GM19463 (cell line): ENCODE measurements at regions not wholly inside any gene's neighbourhood (a gene's known extent, or its start where the extent isn't known, plus 50 kb on each side); places are given as distances from the start of the nearest gene placed in this dataset.

Experiments used
- ATAC-seq: cut with Tn5 transposase; IDR thresholded peaks from one replicate; pipeline ENCODE4 v1.9.1; 2021; ENCODE audit warnings: mild to moderate bottlenecking, moderate library complexity; ENCODE audit not compliant: unreplicated experiment

DNA sequence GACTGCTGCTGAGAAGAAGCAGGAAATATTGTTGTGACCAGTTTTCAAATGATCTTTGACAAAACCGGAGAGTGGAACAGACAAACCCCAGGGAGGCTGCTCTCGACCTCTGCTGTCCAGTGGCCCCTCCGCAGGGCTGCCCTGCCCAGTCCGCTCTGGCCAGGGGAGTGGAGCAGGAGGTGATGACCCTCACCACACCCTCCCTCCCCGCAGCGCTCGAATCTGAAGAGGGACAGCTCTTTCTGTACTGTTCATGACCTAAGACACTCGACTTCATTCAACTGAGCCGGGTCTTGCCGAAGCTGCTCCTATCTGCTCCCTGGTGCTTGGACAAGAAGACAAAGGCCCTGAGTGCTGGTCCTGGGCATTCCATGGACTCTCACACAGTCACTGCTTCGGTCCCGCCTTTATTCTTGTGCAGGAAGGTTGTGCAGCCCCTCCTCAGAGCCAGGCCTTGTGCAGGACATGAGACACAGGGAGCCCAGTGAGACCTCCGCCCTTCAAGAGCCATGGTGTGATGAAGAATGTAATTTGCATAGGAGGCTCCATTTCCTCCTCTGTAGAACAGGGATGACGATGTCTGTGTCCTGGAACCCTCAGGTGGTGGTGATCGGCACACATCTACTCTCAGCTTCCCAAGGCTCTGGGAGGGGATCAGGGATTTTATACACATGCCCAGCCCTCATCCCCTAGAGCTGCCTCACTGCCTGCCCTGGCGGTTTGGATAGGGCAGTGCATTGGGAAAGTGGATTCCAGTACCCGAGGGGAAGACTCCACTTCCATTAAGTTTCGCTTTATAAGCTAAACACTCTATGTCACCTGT, 97.1 kb upstream of the PRR20G start:
- no peak for ATAC-seq

DNA sequence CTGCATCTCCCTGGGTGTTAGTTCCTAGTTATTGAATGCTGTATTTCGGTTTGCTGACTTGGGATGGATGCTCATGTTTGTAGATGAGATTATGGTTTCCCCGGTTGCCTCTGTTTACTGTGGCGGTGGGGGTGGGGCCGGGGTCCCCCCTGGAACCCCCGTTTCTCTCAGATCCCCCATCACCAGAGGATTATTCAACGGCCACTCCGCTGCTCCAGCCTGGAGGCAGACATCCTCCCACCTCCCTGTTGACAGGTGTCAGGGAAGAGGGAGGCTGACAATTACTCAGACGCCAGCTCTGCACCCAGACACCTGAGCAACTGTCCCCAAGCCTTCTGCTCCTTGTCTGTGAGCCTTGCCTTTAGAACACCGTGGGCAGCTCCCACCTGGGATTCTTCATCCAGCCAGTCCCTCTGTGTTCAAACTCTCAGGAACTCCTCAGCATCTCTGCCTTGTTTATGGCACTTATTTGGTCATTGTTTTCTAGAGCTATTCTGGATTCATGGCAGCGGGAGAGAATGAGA, 95.9 kb upstream of the PRR20G start:
- no peak for ATAC-seq

DNA sequence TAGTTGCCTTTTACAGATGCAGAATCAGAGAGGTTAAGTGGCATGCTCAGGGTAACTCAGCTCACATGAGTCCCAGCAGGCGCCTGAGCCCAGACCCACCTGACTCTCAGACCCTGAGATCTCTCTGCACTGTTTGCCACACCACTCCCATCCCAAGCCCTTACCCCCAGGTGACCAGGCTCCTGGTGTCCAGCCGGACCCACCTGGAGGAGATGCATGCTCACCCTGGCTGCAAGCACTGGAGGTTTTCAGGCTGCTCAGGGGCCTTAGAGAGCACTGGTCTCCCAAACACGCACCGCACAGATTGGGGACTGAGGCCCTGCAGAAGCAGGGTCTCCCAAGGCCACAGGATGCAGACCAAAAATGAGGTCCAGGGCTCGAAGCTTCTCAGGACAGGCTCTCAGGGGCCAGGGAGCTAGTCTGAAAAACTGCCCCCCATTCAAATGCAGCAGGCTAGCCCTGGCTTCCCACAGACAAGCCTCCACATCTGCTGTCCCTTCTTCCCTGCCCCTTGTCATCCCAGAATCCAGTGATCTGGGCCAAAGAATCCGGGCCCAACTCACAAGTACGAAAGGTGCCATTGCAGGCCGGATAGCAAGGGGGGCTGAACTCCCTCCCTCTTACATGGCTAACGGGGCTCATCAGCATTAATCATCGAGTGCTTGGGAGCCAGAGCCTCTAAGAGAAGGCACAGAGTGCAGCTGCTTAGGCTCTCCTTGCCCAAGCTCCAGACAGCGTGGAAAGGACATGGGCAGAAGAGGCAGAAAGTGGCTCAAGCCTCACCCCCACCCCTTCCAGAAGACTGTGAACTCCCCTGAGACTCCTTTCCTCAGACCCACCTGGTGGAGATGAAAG, 90.2 kb upstream of the PRR20G start:
- ATAC-seq = no peak

DNA sequence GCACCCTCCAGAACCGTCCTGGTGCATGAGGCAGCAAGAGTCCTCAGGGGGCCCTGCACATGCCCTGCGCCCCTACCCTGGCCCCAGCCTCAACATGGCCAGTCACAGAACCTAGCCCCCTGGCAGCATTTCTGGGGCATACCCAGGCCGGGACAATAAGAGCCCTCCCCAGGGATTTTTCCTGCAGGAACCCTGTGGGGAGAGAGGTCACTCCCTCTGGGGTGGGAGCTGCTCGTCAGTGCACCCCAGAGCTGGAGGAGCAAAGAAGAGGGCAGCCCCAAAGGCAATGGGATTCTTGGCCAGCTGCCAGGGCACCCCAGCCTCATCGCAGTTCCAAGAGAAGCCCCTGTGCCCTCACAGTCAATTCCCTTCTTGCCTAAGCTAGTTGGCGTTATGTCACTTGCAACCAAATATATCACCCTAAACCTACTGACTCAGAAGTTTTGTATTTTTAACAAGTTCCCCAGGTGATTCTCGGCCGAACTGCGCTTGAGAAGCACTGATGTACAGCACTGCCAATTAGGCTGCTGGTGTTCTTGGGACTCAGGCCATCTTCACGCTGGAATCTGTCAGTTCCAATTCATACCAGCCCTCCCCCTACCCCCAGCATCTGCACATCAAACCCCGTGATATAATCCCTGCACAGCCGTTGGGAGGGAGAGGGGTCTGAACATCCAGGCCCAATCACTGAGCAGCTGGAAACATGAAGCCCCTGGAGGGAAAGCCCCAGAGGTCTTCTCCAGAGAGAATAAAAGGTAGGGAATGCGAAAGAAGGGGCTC, 87.5 kb upstream of the PRR20G start:
- no peak for ATAC-seq

DNA sequence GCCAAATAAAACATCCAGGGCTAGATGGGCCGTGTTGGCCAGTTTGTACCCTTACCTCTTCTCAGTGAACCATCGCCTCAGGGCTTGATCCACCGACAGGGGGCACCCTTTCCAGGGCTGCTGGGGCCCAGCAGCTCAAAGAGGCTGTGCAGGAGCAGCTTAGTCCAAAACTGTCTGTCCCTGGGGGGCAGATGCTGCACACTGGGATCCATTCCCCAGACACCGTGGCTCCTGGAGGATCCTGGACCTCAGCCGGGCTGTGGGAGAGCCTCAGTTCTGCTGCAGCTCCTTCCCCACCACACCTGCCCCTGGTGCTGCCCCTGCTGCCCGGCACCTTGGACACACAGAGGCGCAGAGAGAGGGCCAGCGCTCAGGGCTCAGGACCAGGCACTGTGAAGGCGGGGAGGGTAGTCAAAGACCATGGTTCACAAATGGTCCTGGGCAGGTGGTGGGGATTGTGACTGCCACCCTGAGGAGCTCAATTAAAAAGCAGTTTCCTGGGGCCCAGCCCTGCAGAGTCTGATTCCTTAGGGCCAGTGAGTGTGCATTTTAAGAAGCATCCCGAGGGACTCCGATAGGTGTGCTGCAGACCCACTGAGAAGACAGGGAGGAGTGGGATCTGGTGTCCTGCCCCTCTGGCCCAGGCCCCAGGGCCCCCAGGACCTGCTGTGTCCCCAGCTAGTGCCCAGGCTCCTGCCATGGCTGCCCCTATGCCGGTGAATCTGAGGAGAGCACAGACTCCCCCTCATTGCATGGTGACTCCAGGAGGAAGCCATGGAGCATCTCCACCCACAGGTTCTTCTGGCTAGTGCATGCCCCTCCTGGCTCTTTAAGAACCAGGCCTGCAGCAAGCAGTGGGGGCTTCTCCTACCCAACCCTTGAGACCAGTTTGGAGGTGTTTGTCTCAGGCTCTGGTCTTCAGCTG, 86.5 kb upstream of the PRR20G start:
- no peak for ATAC-seq

DNA sequence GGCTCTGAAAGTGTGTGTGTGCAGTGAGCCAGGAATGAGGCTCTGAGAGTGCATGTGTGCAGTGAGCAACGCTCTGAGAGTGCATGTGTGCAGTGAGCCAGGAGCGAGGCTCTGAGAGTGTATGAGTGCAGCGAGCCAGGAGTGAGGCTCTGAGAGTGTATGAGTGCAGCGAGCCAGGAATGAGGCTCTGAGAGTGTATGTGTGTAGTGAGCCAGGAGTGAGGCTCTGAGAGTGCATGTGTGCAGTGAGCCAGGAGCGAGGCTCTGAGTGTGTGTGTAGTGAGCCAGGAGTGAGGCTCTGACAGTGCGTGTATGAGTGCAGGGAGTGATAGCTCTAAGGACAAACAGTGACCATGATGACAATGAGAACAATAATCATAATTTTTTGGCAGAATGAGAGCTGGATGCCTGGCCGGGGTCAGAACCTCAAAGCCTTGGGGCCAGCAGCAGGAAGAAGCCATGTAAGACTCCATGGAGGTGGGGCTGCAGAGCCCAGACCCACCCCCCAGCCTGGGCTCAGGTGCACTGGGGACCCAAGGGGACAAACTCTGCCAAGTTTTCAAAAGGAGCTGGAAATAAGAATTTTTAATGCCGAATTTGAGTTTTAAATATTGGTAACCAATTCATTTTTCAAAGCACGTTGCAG, 85.7 kb upstream of the PRR20G start:
- no peak for ATAC-seq

DNA sequence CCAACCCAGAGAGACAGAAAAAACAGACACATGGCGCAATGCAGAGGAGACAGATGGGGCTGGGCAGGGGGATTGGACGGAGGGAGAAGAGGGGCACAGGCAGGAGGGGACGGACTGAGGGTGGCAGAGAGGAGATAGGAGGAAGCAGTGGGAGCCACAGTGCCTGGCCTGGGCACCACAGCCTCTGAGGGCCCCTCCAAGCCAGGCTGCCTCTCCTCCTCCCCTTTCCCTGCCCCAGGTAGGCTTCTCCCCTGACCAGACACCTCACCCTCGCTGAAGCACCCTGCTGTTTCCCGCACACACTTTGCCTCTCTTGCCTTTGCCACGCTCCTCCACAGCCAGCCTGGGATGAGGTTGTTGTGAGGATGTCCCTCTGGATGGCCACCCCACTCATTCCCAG, 84.0 kb upstream of the PRR20G start:
- no peak for ATAC-seq

DNA sequence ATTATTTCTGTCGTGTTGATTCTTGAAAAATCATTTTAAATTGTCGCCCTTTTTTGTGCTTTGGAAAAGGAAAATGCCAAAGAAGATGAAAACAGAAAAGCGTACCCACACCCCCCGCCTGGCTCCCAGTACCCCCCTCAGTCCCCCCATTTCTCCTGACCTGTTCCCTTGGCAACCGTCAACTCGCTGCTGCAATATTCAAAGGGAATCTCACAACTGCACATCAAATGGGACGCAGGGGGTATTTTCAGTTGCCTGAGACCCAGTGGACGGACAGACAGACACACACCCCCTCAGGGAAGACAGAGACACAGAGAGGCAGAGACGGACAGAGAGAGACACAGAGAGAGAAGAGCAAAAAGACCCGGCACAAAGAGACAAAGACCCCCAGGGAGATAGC, 83.5 kb upstream of the PRR20G start:
- ATAC-seq = no peak

DNA sequence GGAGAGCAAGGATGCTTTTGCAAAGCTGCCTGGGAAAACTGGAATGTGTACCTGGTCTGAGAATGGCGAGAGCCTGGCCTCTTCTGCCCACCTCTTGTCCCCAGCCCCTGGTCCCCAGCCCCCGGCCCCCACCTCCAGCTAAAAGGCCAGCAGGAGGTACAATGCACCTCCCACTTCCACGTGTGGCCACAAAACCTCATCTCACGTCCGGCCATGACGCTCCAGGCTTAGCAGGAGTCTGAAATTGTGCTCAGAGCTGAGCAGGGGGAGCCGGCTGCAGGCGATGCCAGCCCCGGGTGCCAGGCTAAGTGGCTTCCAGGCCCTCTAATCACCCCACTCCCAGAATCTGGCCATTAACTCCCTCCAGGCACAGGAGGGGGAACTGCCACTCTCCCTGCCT, 83.1 kb upstream of the PRR20G start:
- ATAC-seq = no peak

DNA sequence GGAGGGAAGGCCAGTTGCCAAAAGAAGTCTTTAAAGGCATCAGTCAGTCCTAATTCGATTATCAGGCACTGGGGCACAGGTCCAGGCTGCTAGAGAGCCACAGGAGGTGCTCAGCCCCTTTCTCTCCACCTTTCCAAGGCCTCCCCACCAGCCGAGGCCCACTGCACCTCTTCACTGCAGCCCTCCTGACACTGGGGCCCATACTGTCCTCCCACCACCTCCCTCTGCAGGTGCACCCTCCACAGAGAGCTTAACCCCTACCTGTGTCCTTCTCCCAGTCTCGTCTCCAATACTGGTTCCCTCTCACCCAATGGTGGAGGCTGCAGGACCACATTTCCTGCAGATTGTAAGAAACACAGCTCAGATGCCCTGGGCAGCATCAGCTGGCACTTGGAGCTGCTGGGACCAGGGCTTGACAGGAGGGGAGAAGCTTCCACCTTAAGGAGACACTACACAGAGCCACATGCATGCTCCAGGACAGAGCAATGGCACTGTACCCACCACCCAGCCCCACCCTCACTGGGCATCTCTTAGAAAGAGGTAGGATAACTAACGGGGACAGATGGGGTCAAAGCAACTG, 81.6 kb upstream of the PRR20G start:
- no peak for ATAC-seq

DNA sequence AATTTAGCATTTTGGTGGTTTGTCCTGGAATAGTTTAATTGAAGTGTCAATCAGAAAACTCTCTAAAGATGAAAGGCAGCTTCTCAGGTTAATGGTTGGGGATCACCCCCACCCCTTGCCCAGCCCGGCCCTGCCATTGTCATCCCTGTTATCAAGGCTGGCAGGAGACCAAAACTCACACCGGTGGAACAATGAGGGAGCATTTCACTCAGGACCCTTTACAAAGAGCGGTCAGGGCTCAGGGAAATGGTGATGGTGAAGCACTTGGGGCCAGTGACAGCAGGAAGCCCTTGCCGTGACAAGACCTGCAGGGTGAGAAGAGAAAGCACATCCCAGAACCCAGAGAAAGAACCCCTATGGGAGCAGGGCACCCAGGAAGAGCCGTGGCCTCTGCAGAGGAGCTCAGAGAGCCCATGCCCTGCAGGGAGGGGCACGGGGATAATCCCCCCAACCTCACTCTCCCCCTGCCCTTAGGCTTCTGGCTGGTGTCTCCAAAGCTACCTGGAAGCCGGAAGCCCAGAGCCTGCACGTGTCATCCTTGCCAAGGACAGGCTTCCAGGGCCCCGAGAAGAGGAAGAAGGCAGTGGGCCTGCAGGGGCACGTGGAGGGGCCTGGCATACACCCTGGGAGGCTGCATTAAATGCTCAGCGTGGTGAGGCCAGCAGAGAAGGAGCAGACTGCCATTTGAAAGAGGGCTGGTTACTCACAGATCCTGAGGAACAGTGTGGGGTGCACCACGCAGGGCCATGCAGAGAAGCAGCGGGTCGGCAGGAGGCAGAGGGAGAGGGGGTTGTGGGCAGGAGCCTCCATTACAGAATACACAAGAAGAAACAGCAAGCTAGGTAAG, 80.6 kb upstream of the PRR20G start:
- ATAC-seq = no peak

DNA sequence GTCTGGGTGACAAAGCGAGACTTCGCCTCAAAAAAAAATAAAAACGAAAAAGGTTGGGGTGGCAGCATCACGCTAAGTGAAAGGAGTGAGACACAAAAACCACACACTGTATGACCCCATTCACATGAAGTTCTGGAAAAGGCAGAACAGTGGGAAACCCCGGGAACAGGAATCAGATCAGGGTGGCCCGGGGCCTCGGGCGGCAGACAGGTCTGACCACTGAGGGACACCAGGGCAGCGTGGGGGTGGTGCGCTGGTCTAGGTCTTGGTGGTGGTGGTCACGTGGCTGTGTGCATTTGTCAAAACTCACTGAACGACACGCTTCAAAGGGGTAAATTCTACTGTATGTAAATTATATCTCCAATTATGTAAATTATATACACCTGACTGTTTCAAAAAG, 79.7 kb upstream of the PRR20G start:
- ATAC-seq = no peak

DNA sequence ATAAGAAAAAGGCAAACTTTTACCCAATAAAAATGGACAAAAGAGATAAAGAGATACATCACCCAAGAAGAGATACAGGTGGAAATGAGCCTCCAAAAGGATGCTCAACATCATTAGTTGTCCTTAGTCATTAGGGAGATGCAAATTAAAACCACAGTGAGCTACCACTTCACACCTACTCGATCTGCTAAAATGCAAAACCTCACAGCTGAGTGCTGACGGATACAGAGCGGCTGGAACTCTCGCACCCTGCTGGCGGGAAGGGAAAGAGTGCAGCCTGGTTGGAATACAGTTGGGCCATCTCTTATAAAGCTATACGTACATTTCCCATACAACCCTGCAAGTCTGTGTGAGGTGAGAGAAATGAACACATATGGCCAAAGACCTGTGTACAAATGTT, 78.5 kb upstream of the PRR20G start:
- ATAC-seq = no peak

DNA sequence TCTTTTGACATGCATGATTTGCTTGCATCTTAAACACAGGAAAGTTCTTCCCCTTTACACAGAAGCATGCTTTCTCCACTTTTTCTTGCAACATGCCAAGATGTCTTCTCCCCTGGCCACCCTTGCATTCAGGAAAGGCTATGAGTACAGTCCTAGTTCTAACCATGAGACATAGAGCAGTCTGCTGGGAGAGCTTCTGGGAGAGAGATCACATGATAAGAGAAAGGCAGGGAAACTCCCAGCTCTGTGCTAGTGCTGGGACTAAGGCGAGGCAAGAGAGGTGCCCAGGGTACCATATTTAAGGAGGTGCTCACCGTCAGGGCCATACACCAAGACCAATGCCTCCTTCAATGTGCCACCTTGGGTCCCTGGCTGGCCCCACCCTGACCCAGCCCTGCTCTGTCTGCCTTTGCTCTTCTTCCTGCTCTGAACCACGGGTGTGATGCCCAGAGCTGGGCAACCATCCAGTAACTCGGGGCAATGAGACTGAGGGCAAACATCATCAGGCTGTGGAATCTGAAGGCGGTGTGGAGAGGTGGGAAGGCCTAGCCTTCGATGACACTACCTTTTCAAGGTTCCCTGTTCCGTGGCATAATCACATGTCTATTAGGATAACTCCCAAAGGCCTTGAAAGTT, 77.4 kb upstream of the PRR20G start:
- no peak for ATAC-seq

DNA sequence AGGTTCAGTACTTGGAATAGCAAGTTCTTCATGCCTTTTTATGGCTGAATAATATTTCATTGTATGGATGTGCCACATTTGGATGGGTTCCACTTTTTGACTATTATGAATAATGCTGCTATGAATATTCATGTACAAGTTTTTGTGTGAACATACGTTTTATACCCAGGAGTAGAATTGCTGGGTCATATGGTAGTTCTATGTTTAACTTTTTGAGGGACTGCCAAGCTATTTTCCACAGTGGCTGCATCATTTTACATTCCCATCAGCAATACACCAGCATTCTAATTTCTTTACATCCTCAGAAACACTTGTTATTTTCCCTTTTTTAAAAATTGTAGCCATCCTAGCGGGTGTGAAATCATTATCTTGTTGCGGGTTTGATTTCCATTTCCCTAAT, 76.0 kb upstream of the PRR20G start:
- no peak for ATAC-seq

DNA sequence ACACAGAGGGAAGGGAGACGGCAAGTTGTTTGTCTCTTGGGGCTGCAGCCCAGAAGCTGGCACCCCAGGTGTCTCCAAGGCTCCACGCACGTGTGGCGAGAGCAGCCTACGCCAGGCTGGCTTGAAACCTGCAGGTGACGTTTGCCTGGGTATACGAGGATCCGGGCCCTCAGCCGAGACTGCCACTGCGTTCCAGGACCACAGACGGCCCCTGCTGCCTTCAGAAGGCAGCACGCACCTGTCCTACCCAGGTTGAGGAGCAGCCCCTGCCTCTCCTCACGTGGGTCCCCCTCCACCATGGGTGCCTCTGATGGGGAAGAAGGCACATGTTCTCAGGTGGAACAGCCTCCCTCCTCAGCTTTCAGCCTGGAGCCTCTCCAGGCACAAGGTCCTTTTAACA, 75.3 kb upstream of the PRR20G start:
- ATAC-seq = no peak

DNA sequence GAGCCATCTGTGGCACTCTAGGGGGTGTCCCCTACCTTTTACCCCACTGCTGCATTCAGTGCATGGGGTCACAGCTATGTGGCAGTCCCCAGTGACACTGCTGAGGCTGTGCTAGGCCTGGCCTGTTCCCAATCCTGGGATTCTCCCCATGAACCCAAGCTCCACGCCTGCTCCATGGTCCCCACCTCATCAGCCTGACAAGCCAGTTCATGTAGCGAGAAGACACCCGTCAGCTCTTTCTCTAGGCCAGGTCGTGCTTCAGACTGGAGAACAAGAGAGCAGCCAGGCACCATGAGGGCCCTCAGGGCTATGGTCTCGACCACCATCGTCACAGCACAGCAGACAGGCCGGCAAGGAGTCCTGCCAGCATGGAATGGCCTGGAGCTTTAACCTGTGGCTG, 72.8 kb upstream of the PRR20G start:
- ATAC-seq = no peak

DNA sequence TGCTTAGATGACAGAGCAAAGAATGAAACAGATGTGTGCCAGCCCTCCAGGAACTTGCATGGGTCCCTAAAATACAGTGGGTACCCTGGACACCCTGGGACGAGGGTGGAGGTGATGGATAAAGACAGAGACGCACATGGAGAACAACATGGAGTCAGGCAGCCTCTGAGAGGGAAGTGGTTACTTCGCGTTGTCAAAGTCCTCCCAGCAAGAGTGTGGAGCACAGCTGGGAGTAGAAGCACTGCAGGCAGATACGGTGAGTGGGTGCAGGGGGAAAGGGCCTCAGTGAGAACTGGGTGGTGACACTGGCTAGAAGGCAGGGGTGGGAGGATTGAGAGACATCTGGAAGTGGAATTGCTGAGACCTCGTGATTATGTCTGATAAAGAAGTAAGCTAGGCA, 70.8 kb upstream of the PRR20G start:
- no peak for ATAC-seq
